ENCODE measurements at regions not wholly inside any gene's neighbourhood (a gene's known extent, or its start where the extent isn't known, plus 50 kb on each side); places are given as distances from the start of the nearest gene placed in this dataset.

- ChIA-PET POLR2A (no interaction called here), CTCF (ENCODE audit: low intra/inter-chr PET ratio, low total read pairs) (no interaction called here)
- 7% methylated on average over 1 of the region's 1 CpG for WGBS (ENCODE audit: low lambda C conversion rate)
- ATAC-seq (no peak), FAIRE-seq (no peak), DNase-seq (ENCODE audit: low spot score) (no peak)
- Histone ChIP-seq H4K20me1 (ENCODE audit: insufficient read depth, low read length) (no peaks in the 10 kb centered on the region), H3K4me3 (replicated peaks in 1 of 3; ENCODE audit: insufficient read depth in 1 of 3, low read depth in 2 of 3, low read length in 3 of 3) (no peak overlapping the region), H3K79me2 (ENCODE audit: insufficient read depth, low read length) (no peaks in the 10 kb centered on the region), H3K4me2 (ENCODE audit: low read depth, low read length) (no peak overlapping the region), H3K27me3 (ENCODE audit: control insufficient read depth in 1 of 2, insufficient read depth in 2 of 2, low read length in 2 of 2) (no peaks in the 10 kb centered on the region), H3K9me3 (ENCODE audit: low read length) (peaks cover 72% of the 10 kb centered on the region), H3K4me1 (ENCODE audit: insufficient read depth, low read length) (no peaks in the 10 kb centered on the region), H3K9ac (ENCODE audit: insufficient read depth, low read depth, low read length) (no peak overlapping the region), H2AFZ (ENCODE audit: low read length) (no peak overlapping the region), H3K27ac (ENCODE audit: extremely low read length, insufficient read depth, low read length) (no peak overlapping the region), H3K36me3 (replicated peaks in 1 of 2; ENCODE audit: control insufficient read depth in 1 of 2, insufficient read depth in 2 of 2, low read length in 2 of 2) (no peaks in the 10 kb centered on the region)
- in situ Hi-C loops (cut with HindIII; ENCODE audit: extremely low pct_ligation_motif_present, low pct_unique_long_range_greater_than_20kb) (no loop called here), intact Hi-C loops (cut with micrococcal nuclease; ENCODE audit: unreplicated experiment) (no loop called here)
- TF ChIP-seq ZNF761 (CRISPR knock-in tag; conservative IDR thresholded peaks at IDR 0.05): no peak
- TF ChIP-seq REL (CRISPR knock-in tag; conservative IDR thresholded peaks at IDR 0.05): no peak
- TF ChIP-seq MNT (IDR thresholded peaks at IDR 0.05): no peak
- no peak for TF ChIP-seq PCBP2 (optimal IDR thresholded peaks at IDR 0.05; ENCODE audit: low read depth, low read length, poor library complexity, severe bottlenecking)
- no peak for TF ChIP-seq ZNF776 (CRISPR knock-in tag; IDR thresholded peaks at IDR 0.05)
- no peak for TF ChIP-seq FLYWCH1 (CRISPR knock-in tag; IDR thresholded peaks at IDR 0.05)
- no peak for TF ChIP-seq HOXA5 (CRISPR knock-in tag; IDR thresholded peaks at IDR 0.05)
- TF ChIP-seq ZNF20 (CRISPR knock-in tag; IDR thresholded peaks at IDR 0.05): no peak
- no peak for TF ChIP-seq ZNF691 (CRISPR knock-in tag; IDR thresholded peaks at IDR 0.05; ENCODE audit: borderline replicate concordance, low read depth)
- TF ChIP-seq ETV6 (CRISPR knock-in tag; conservative IDR thresholded peaks at IDR 0.05): no peak
- TF ChIP-seq ZSCAN30 (CRISPR knock-in tag; IDR thresholded peaks at IDR 0.05): no peak
- no peak for TF ChIP-seq ZBTB37 (CRISPR knock-in tag; IDR thresholded peaks at IDR 0.05)
- no peak for TF ChIP-seq NFE2L1 (CRISPR knock-in tag; IDR thresholded peaks at IDR 0.05; ENCODE audit: borderline replicate concordance)
- no peak for TF ChIP-seq RCOR2 (CRISPR knock-in tag; IDR thresholded peaks at IDR 0.05)
- TF ChIP-seq SALL2 (CRISPR knock-in tag; IDR thresholded peaks at IDR 0.05): no peak
- no peak for TF ChIP-seq RFX1 (IDR thresholded peaks at IDR 0.05)
- no peak for TF ChIP-seq JUN (CRISPR knock-in tag; IDR thresholded peaks at IDR 0.05)
- no peak for TF ChIP-seq YEATS2 (CRISPR knock-in tag; IDR thresholded peaks at IDR 0.05; ENCODE audit: borderline replicate concordance)
- no TSS peak for BruUV-seq (replicated peaks)
Measured at GRCh38 chr13:58583966-58584365, 952.4 kb downstream of the PCDH17 start.

All from HepG2 (cell line).